ENCODE measurements at regions not wholly inside any gene's neighbourhood (a gene's known extent, or its start where the extent isn't known, plus 50 kb on each side); places are given as distances from the start of the nearest gene placed in this dataset.

DNA sequence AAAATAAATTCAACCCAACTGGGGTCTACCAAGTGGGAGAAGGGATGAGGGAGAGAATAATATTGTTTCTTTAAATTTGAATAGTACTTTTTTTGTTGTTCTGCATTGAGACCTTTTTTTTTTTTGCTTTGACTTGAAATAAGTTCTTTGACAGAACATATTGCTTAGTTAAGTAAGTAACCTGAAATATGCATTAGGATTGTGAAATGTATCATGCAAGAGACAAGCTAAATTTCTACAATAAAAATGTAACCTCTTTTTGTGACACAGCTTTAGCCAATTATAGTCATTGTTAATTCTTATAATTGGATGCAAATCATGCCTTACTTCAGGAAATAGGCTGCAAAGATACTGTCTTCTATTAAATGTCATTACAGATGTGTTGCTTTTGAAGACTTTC lies 150.0 kb upstream of the GOT2 start:
- in situ Hi-C loops (cut with MboI): no loop called here
- Histone ChIP-seq H3K9ac (ENCODE audit: insufficient read depth in 1 of 2, low read depth in 2 of 2, low read length in 2 of 2) (no peak overlapping the region), H3K36me3 (ENCODE audit: control insufficient read depth, insufficient read depth, low read length) (no peaks in the 10 kb centered on the region), H3K4me3 (no peak overlapping the region), H3K4me2 (ENCODE audit: insufficient read depth, low read length) (no peak overlapping the region), H3K4me1 (replicated peaks in 1 of 2; ENCODE audit: control insufficient read depth in 2 of 2, insufficient read depth in 2 of 2, low read length in 2 of 2) (peaks cover 0 to 3% of the 10 kb centered on the region in 2 experiments; a peak in 1 of 5 replicates), H3K9me1 (ENCODE audit: control insufficient read depth, insufficient read depth, low read length) (no peaks in the 10 kb centered on the region), H4K20me1 (replicated peaks; ENCODE audit: control insufficient read depth, insufficient read depth, low read length) (no peaks in the 10 kb centered on the region), H3K27me3 (ENCODE audit: control insufficient read depth in 2 of 2, insufficient read depth in 2 of 2, low read length in 2 of 2) (no peaks in the 10 kb centered on the region; a peak in 1 of 5 replicates), H3K27ac (ENCODE audit: extremely low read depth, low read depth, low read length) (no peak overlapping the region), H2AFZ (ENCODE audit: low read depth, low read length) (no peak overlapping the region), H3K79me2 (ENCODE audit: control insufficient read depth, insufficient read depth, low read length) (no peaks in the 10 kb centered on the region), H3K9me3 (replicated peaks; ENCODE audit: control insufficient read depth, insufficient read depth, low read depth, low read length) (no peaks in the 10 kb centered on the region; the same call in 1 of the 2 replicates)
- CTCF ChIA-PET (ENCODE audit: low intra/inter-chr PET ratio): no interaction called here
- no peak for DNase-seq (ENCODE audit: extremely low read depth in 1 of 4, low spot score in 3 of 4)
- no peak for ATAC-seq
- TF ChIP-seq SMC3 (conservative IDR thresholded peaks at IDR 0.05; ENCODE audit: insufficient read depth, low read depth, low read length): no peak
- BruUV-seq (replicated peaks): no TSS peak
- POLR2A ChIA-PET: no interaction called here
- intact Hi-C loops (cut with micrococcal nuclease): no loop called here
- no peak for FAIRE-seq

DNA sequence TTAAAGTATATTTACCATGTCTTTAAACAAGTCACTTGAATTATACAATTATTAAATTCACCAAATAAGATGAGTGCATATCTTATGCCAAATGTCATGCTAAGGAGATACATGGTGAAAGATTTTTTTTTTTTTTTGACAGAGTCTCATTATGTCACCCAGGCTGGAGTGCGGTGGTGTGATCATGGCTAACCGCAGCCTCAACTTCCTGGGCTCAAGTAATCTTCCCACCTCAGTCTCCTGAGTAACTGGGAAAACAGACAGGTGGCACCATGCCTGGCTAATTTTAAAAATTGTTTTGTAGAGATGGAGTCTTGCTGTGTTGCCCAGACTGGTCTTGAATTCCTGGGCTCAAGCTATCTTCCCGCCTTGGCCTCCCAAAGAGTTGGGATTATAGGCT lies 149.0 kb upstream of the GOT2 start:
- H3K9me3 ChIP-seq (replicated peaks; ENCODE audit: control insufficient read depth, insufficient read depth, low read depth, low read length): no peaks in the 10 kb centered on the region; the same call in 1 of the 2 replicates
- DNase-seq (ENCODE audit: extremely low read depth in 1 of 4, low spot score in 3 of 4) (no peak), ATAC-seq (no peak), FAIRE-seq (no peak)
- WGBS (ENCODE audit: insufficient coverage, low coverage, missing lambda C conversion rate): 31% methylated on average over 3 of the region's 3 CpGs
- in situ Hi-C loops (cut with MboI) (no loop called here), intact Hi-C loops (cut with micrococcal nuclease) (no loop called here)
- H3K27me3 ChIP-seq (ENCODE audit: control insufficient read depth in 2 of 2, insufficient read depth in 2 of 2, low read length in 2 of 2): no peaks in the 10 kb centered on the region; a peak in 1 of 5 replicates
- peaks cover 0 to 3% of the 10 kb centered on the region in 2 experiments; a peak in 2 of 5 replicates for H3K4me1 ChIP-seq (replicated peaks in 1 of 2; ENCODE audit: control insufficient read depth in 2 of 2, insufficient read depth in 2 of 2, low read length in 2 of 2)
- no TSS peak for BruUV-seq (replicated peaks)
- H3K79me2 ChIP-seq (ENCODE audit: control insufficient read depth, insufficient read depth, low read length): no peaks in the 10 kb centered on the region
- no peaks in the 10 kb centered on the region for H3K9me1 ChIP-seq (ENCODE audit: control insufficient read depth, insufficient read depth, low read length)
- H3K27ac ChIP-seq (ENCODE audit: extremely low read depth, low read depth, low read length): no peak overlapping the region
- no peaks in the 10 kb centered on the region for H4K20me1 ChIP-seq (replicated peaks; ENCODE audit: control insufficient read depth, insufficient read depth, low read length)
- POLR2A ChIA-PET: no interaction called here
- no peak overlapping the region for H3K4me2 ChIP-seq (ENCODE audit: insufficient read depth, low read length)
- H3K36me3 ChIP-seq (ENCODE audit: control insufficient read depth, insufficient read depth, low read length): no peaks in the 10 kb centered on the region
- H2AFZ ChIP-seq (ENCODE audit: low read depth, low read length): no peak overlapping the region
- CTCF ChIA-PET (ENCODE audit: low intra/inter-chr PET ratio): no interaction called here
- H3K4me3 ChIP-seq: no peak overlapping the region
- TF ChIP-seq XRCC3 (IDR thresholded peaks at IDR 0.05): no peak
- H3K9ac ChIP-seq (ENCODE audit: insufficient read depth in 1 of 2, low read depth in 2 of 2, low read length in 2 of 2): no peak overlapping the region
